CD14-positive monocyte (primary cell): ENCODE measurements at regions not wholly inside any gene's neighbourhood (a gene's known extent, or its start where the extent isn't known, plus 50 kb on each side); places are given as distances from the start of the nearest gene placed in this dataset.
A peak's percentile ranks its signal among the peaks of the same experiment; 100 is the strongest.

ENCODE experiments used
- DNase-seq, 3 donors: peaks; one replicate each; pipeline ENCODE4 v3.0.0-alpha.2; 2011 to 2022
- H2AFZ ChIP-seq: 2 replicates; pipeline ENCODE4 v1.6.0; 2012; ENCODE audit warnings: mild to moderate bottlenecking, low read depth, low read length, inconsistent platforms; ENCODE audit not compliant: insufficient read depth, poor library complexity, severe bottlenecking
- H3K27ac ChIP-seq, 2 donors: 1 replicate in 1 of 2; 2 replicates in 1 of 2; pipeline ENCODE4 v1.5.1; 2012 to 2013; ENCODE audit warnings: low read length in 2 of 2, control low read depth in 1 of 2, inconsistent platforms in 1 of 2, low read depth in 1 of 2, mild to moderate bottlenecking in 1 of 2
- H3K27me3 ChIP-seq, 2 donors: one replicate each; pipeline versions ENCODE4 v1.6.0 to v1.6.1; 2011 to 2013; ENCODE audit warnings: low read length in 2 of 2; ENCODE audit not compliant: control insufficient read depth in 2 of 2, insufficient read depth in 2 of 2
- H3K36me3 ChIP-seq, 2 donors: replicated peaks in 1 of 2; 1 replicate in 1 of 2; 2 replicates in 1 of 2; pipeline versions ENCODE4 v1.5.1 to v1.6.1; 2012 to 2013; ENCODE audit warnings: low read length in 2 of 2, control low read depth in 1 of 2, inconsistent platforms in 1 of 2, mild to moderate bottlenecking in 1 of 2; ENCODE audit not compliant: insufficient read depth in 2 of 2, control insufficient read depth in 1 of 2
- H3K4me1 ChIP-seq, 2 donors: 1 replicate in 1 of 2; 2 replicates in 1 of 2; pipeline versions ENCODE4 v1.5.1 to v1.6.1; 2012 to 2013; ENCODE audit warnings: low read length in 2 of 2, control low read depth in 1 of 2, inconsistent platforms in 1 of 2, mild to moderate bottlenecking in 1 of 2, moderate library complexity in 1 of 2; ENCODE audit not compliant: insufficient read depth in 2 of 2, control insufficient read depth in 1 of 2
- H3K4me2 ChIP-seq: replicated peaks from 2 replicates; pipeline ENCODE3; 2012; ENCODE audit warnings: low read length, moderate library complexity, mild to moderate bottlenecking; ENCODE audit not compliant: poor library complexity, severe bottlenecking; ENCODE audit errors: extremely low read depth
- H3K4me3 ChIP-seq, 3 experiments: fragments of 200-600 bp in 1 of 3; sonication (generic) in 1 of 3; replicated peaks in 1 of 3; 1 replicate in 2 of 3; 2 replicates in 1 of 3; pipeline ENCODE4 v1.5.1; 2011 to 2013; ENCODE audit warnings: low read length in 3 of 3, mild to moderate bottlenecking in 3 of 3, control low read depth in 2 of 3, low read depth in 2 of 3, inconsistent platforms in 1 of 3, moderate library complexity in 1 of 3
- H3K79me2 ChIP-seq: 2 replicates; pipeline ENCODE4 v1.6.0; 2012; ENCODE audit warnings: mild to moderate bottlenecking, control low read depth, inconsistent platforms, low read length, moderate library complexity; ENCODE audit not compliant: insufficient read depth
- H3K9ac ChIP-seq: 2 replicates; pipeline ENCODE4 v1.6.0; 2017; ENCODE audit warnings: low read length, mild to moderate bottlenecking; ENCODE audit not compliant: insufficient read depth, poor library complexity, severe bottlenecking
- H3K9me3 ChIP-seq, 2 donors: replicated peaks in 1 of 2; 1 replicate in 1 of 2; 2 replicates in 1 of 2; pipeline versions ENCODE4 v1.5.1 to v1.6.1; 2012 to 2013; ENCODE audit warnings: low read length in 2 of 2, control low read depth in 1 of 2; ENCODE audit not compliant: control insufficient read depth in 1 of 2, insufficient read depth in 1 of 2
- H4K20me1 ChIP-seq: 2 replicates; pipeline ENCODE4 v1.6.0; 2012; ENCODE audit warnings: mild to moderate bottlenecking, low read length, control low read depth, moderate library complexity; ENCODE audit not compliant: insufficient read depth
- H3K27ac Mint-ChIP-seq, 7 donors: one replicate each; pipeline ENCODE4 v1.8.0; 2020; ENCODE audit warnings: mild to moderate bottlenecking in 7 of 7, mixed read lengths in 7 of 7, moderate library complexity in 6 of 7, inconsistent platforms in 2 of 7
- H3K27me3 Mint-ChIP-seq, 3 donors: one replicate each; pipeline ENCODE4 v1.8.0; 2021 to 2022; ENCODE audit warnings: low read depth in 3 of 3, mild to moderate bottlenecking in 3 of 3, mixed read lengths in 3 of 3, moderate library complexity in 3 of 3, inconsistent platforms in 1 of 3
- H3K36me3 Mint-ChIP-seq, 2 donors: one replicate each; pipeline ENCODE4 v1.8.0; 2020; ENCODE audit warnings: mixed read lengths in 2 of 2, inconsistent platforms in 1 of 2, mild to moderate bottlenecking in 1 of 2
- H3K4me1 Mint-ChIP-seq: one replicate; pipeline ENCODE4 v1.8.0; 2020; ENCODE audit warnings: mild to moderate bottlenecking, mixed read lengths
- H3K4me3 Mint-ChIP-seq, 2 donors: one replicate each; pipeline ENCODE4 v1.8.0; 2020; ENCODE audit warnings: mild to moderate bottlenecking in 2 of 2, mixed read lengths in 2 of 2, moderate library complexity in 1 of 2
- H3K9me3 Mint-ChIP-seq, 7 donors: one replicate each; pipeline ENCODE4 v1.8.0; 2020 to 2022; ENCODE audit warnings: mixed read lengths in 7 of 7, mild to moderate bottlenecking in 6 of 7, moderate library complexity in 6 of 7, inconsistent platforms in 2 of 7
- CTCF ChIP-seq: fragments of 200-600 bp; IDR thresholded peaks from one replicate; pipeline ENCODE4 v1.8.0; 2022; ENCODE audit warnings: antibody characterized with exemption, mild to moderate bottlenecking
- WGBS: methylation state at CpG from one replicate; pipeline ENCODE4 v1.1.5; 2013; ENCODE audit warnings: missing lambda C conversion rate; ENCODE audit not compliant: insufficient coverage; 5-methylcytosine and 5-hydroxymethylcytosine counted together
- intact Hi-C, 2 donors: fragments of 100-400 bp; cut with micrococcal nuclease; formaldehyde crosslinking; loops; one replicate each; pipeline versions ENCODE4 v1.15.0 to v1.15.1; 2023

GRCh38 chr13:57815600-57815999 lies 184.1 kb downstream of the PCDH17 start:
- WGBS: 86% methylated on average over 1 of the region's 1 CpG
- TF ChIP-seq CTCF: no peak
- no peak overlapping the region for H3K4me3 Mint-ChIP-seq

GRCh38 chr13:57820924-57821323 lies 189.4 kb downstream of the PCDH17 start:
- no peak for DNase-seq
- H3K9ac ChIP-seq: no peak overlapping the region
- no peaks in the 10 kb centered on the region for H3K4me1 ChIP-seq
- Mint-ChIP-seq H3K9me3 (peaks cover 2 to 13% (median 8%) of the 10 kb centered on the region in 7 donors), H3K27me3 (no peaks in the 10 kb centered on the region), H3K4me1 (no peaks in the 10 kb centered on the region), H3K27ac (peak overlapping the region in 1 of 7 donors; percentile 28), H3K4me3 (no peak overlapping the region), H3K36me3 (no peaks in the 10 kb centered on the region)
- no peaks in the 10 kb centered on the region for H4K20me1 ChIP-seq
- intact Hi-C loops: no loop called here
- TF ChIP-seq CTCF: no peak
- H3K79me2 ChIP-seq: no peaks in the 10 kb centered on the region
- WGBS: 100% methylated on average over 1 of the region's 1 CpG
- H3K36me3 ChIP-seq: no peaks in the 10 kb centered on the region
- H3K27ac ChIP-seq: no peak overlapping the region
- H3K9me3 ChIP-seq: peaks cover 13 to 16% of the 10 kb centered on the region in 2 donors
- H2AFZ ChIP-seq: no peak overlapping the region
- H3K4me3 ChIP-seq: no peak overlapping the region
- no peaks in the 10 kb centered on the region for H3K27me3 ChIP-seq
- H3K4me2 ChIP-seq: no peak overlapping the region

More at GRCh38 chr13:57815600-57815999, 184.1 kb downstream of the PCDH17 start:
- Histone ChIP-seq H3K4me3 (no peak overlapping the region), H3K27me3 (no peaks in the 10 kb centered on the region), H3K9me3 (no peaks in the 10 kb centered on the region), H2AFZ (no peak overlapping the region), H3K36me3 (no peaks in the 10 kb centered on the region), H3K4me1 (no peaks in the 10 kb centered on the region), H3K27ac (no peak overlapping the region), H4K20me1 (no peaks in the 10 kb centered on the region), H3K9ac (no peak overlapping the region), H3K4me2 (no peak overlapping the region), H3K79me2 (no peaks in the 10 kb centered on the region)
- no peaks in the 10 kb centered on the region for H3K36me3 Mint-ChIP-seq
- H3K27me3 Mint-ChIP-seq: no peaks in the 10 kb centered on the region
- peaks cover 0 to 7% (median 2%) of the 10 kb centered on the region in 7 donors for H3K9me3 Mint-ChIP-seq
- no peaks in the 10 kb centered on the region for H3K4me1 Mint-ChIP-seq
- no peak overlapping the region for H3K27ac Mint-ChIP-seq
- intact Hi-C loops: no loop called here
- DNase-seq: no peak
